HepG2 (cell line): ENCODE measurements at regions not wholly inside any gene's neighbourhood (a gene's known extent, or its start where the extent isn't known, plus 50 kb on each side); places are given as distances from the start of the nearest gene placed in this dataset.

ENCODE experiments used
- ATAC-seq: fragments of 200-7000 bp; cut with Tn5 transposase; 3 replicates; pipeline ENCODE4 v1.9.1; 2020; ENCODE audit warnings: mild to moderate bottlenecking, moderate library complexity
- BruUV-seq: library from RNA; stranded (reverse); fragments of 400-500 nt; replicated peaks from 2 replicates; lab custom pipeline; 2021; lab: Mats Ljungman, UMichigan
- CTCF ChIA-PET: fragments of 300-600 bp; formaldehyde crosslinking; extraction: SDS; loops from one replicate; lab custom pipeline; 2021; ENCODE audit warnings: low total read pairs, inconsistent platforms, low intra/inter-chr PET ratio; lab: Yijun Ruan, JAX
- POLR2A ChIA-PET: fragments of 350-600 bp; sonication (Branson Sonifier 250); formaldehyde crosslinking; loops from one replicate; lab custom pipeline; 2020; ENCODE audit warnings: antibody characterized with exemption, inconsistent platforms; lab: Yijun Ruan, JAX
- DNase-seq: peaks from one replicate; pipeline ENCODE4 v3.0.0-alpha.2; 2015; ENCODE audit warnings: low spot score
- FAIRE-seq: peaks from 3 replicates; lab custom pipeline; 2011; peaks lifted over from hg19 to GRCh38; lab: Jason Lieb, UNC
- H2AFZ ChIP-seq: one replicate; pipeline ENCODE4 v1.6.1; 2011; ENCODE audit warnings: low read length, inconsistent platforms
- H3K27ac ChIP-seq: fragments of 300-600 bp; 3 replicates; pipeline ENCODE4 v1.8.0; 2011; ENCODE audit warnings: mixed run types, mild to moderate bottlenecking, mixed read lengths, low read length, inconsistent platforms; ENCODE audit not compliant: insufficient read depth; ENCODE audit errors: extremely low read length
- H3K27me3 ChIP-seq, 2 experiments: fragments of 200-600 bp in 1 of 2; 2 replicates in 1 of 2; 3 replicates in 1 of 2; pipeline versions ENCODE4 v1.6.0 to v1.8.0; 2011; ENCODE audit warnings: low read length in 2 of 2, mild to moderate bottlenecking in 2 of 2, moderate library complexity in 2 of 2, inconsistent platforms in 1 of 2; ENCODE audit not compliant: insufficient read depth in 2 of 2, control insufficient read depth in 1 of 2
- H3K36me3 ChIP-seq, 2 experiments: fragments of 200-600 bp in 1 of 2; replicated peaks in 1 of 2; 2 replicates in 1 of 2; 3 replicates in 1 of 2; pipeline versions ENCODE4 v1.5.1 to v1.8.0; 2011; ENCODE audit warnings: low read length in 2 of 2, inconsistent platforms in 1 of 2; ENCODE audit not compliant: insufficient read depth in 2 of 2, control insufficient read depth in 1 of 2
- H3K4me1 ChIP-seq: 2 replicates; pipeline ENCODE4 v1.5.1; 2012; ENCODE audit warnings: low read length, inconsistent platforms; ENCODE audit not compliant: insufficient read depth
- H3K4me2 ChIP-seq: 2 replicates; pipeline ENCODE4 v1.6.0; 2011; ENCODE audit warnings: low read depth, low read length, inconsistent platforms
- H3K4me3 ChIP-seq, 3 experiments: fragments of 200-600 bp in 1 of 3; sonication (generic), shearing (Covaris generic) in 1 of 3; replicated peaks in 1 of 3; 2 replicates each; pipeline ENCODE4 v1.5.1; 2011 to 2016; ENCODE audit warnings: low read length in 3 of 3, inconsistent platforms in 2 of 3, low read depth in 2 of 3, mild to moderate bottlenecking in 2 of 3, control low read depth in 1 of 3, mixed read lengths in 1 of 3; ENCODE audit not compliant: insufficient read depth in 1 of 3
- H3K79me2 ChIP-seq: one replicate; pipeline ENCODE4 v1.6.1; 2011; ENCODE audit warnings: low read length, inconsistent platforms; ENCODE audit not compliant: insufficient read depth
- H3K9ac ChIP-seq: 2 replicates; pipeline ENCODE4 v1.6.0; 2011; ENCODE audit warnings: mild to moderate bottlenecking, low read depth, low read length, inconsistent platforms; ENCODE audit not compliant: insufficient read depth
- H3K9me3 ChIP-seq: 2 replicates; pipeline ENCODE4 v1.5.1; 2012; ENCODE audit warnings: mild to moderate bottlenecking, low read length
- H4K20me1 ChIP-seq: 2 replicates; pipeline ENCODE4 v1.6.0; 2011; ENCODE audit warnings: inconsistent platforms, mild to moderate bottlenecking, low read length, moderate library complexity; ENCODE audit not compliant: insufficient read depth
- ATF1 ChIP-seq: IDR thresholded peaks from 2 replicates; pipeline ENCODE4 v1.6.1; 2016; ENCODE audit warnings: mild to moderate bottlenecking, control low read depth
- CAMTA2 ChIP-seq: sonication (generic); formaldehyde crosslinking; IDR thresholded peaks from 2 replicates; pipeline ENCODE4 v1.4.0; 2020; ENCODE audit warnings: mild to moderate bottlenecking, missing genetic modification reagents, borderline replicate concordance
- HNRNPH1 ChIP-seq: fragments of 200-400 bp; formaldehyde crosslinking; optimal IDR thresholded peaks from 2 replicates; pipeline ENCODE3; 2017; ENCODE audit warnings: mild to moderate bottlenecking, low read depth, low read length
- JUNB ChIP-seq: sonication (generic); formaldehyde crosslinking; IDR thresholded peaks from 2 replicates; pipeline ENCODE4 v1.8.0; 2022; ENCODE audit warnings: missing genetic modification reagents, mild to moderate bottlenecking, borderline replicate concordance
- PCBP2 ChIP-seq: fragments of 200-400 bp; formaldehyde crosslinking; optimal IDR thresholded peaks from 2 replicates; pipeline ENCODE3; 2018; ENCODE audit warnings: low read length, low read depth; ENCODE audit not compliant: poor library complexity, severe bottlenecking
- SP5 ChIP-seq: IDR thresholded peaks from 2 replicates; pipeline ENCODE4 v1.6.1; 2016; ENCODE audit warnings: low read depth, borderline replicate concordance
- TEAD2 ChIP-seq: sonication (generic); formaldehyde crosslinking; IDR thresholded peaks from 2 replicates; pipeline ENCODE4 v1.9.0; 2021; ENCODE audit warnings: missing genetic modification reagents
- ZBTB20 ChIP-seq: sonication (generic); formaldehyde crosslinking; IDR thresholded peaks from 2 replicates; pipeline ENCODE4 v1.8.1; 2023; ENCODE audit warnings: missing genetic modification reagents, low read depth, mild to moderate bottlenecking, borderline replicate concordance
- ZFP1 ChIP-seq: IDR thresholded peaks from 2 replicates; pipeline ENCODE4 v1.6.1; 2016
- ZNF260 ChIP-seq: sonication (generic); formaldehyde crosslinking; IDR thresholded peaks from 2 replicates; pipeline ENCODE4 v1.4.0; 2020; ENCODE audit warnings: missing genetic modification reagents, low read depth, mild to moderate bottlenecking, borderline replicate concordance
- ZNF329 ChIP-seq: sonication (generic); formaldehyde crosslinking; IDR thresholded peaks from 2 replicates; pipeline ENCODE4 v1.9.0; 2021; ENCODE audit warnings: low read depth, mild to moderate bottlenecking, missing genetic modification reagents
- ZNF44 ChIP-seq: sonication (generic); formaldehyde crosslinking; IDR thresholded peaks from 2 replicates; pipeline ENCODE4 v1.5.1; 2020; ENCODE audit warnings: mild to moderate bottlenecking, missing genetic modification reagents
- ZSCAN20 ChIP-seq: sonication (generic); formaldehyde crosslinking; IDR thresholded peaks from 2 replicates; pipeline ENCODE4 v1.4.0; 2020; ENCODE audit warnings: missing genetic modification reagents, mild to moderate bottlenecking, borderline replicate concordance
- whole genome bisulfite sequencing: methylation state at CpG from one replicate; pipeline ENCODE4 v1.1.6; 2017; ENCODE audit warnings: low lambda C conversion rate; 5-methylcytosine and 5-hydroxymethylcytosine counted together
- in situ Hi-C: cut with HindIII; loops from 2 replicates; pipeline ENCODE4 v1.10.0; 2017; ENCODE audit warnings: low pct_unique_long_range_greater_than_20kb; ENCODE audit not compliant: extremely low pct_ligation_motif_present
- intact Hi-C: fragments of 100-400 bp; cut with micrococcal nuclease; formaldehyde crosslinking; loops from one replicate; pipeline ENCODE4 v1.10.0; 2022; ENCODE audit not compliant: unreplicated experiment
- TF ChIP-seq, protein P1 (sequence below): sonication (generic); formaldehyde crosslinking; IDR thresholded peaks from 2 replicates; pipeline ENCODE4 v1.5.1; 2020; ENCODE audit warnings: missing genetic modification reagents, mild to moderate bottlenecking, borderline replicate concordance
- TF ChIP-seq, protein P2 (sequence below): sonication (generic); formaldehyde crosslinking; IDR thresholded peaks from 2 replicates; pipeline ENCODE4 v1.4.0; 2020; ENCODE audit warnings: missing genetic modification reagents, mild to moderate bottlenecking, borderline replicate concordance

DNA sequence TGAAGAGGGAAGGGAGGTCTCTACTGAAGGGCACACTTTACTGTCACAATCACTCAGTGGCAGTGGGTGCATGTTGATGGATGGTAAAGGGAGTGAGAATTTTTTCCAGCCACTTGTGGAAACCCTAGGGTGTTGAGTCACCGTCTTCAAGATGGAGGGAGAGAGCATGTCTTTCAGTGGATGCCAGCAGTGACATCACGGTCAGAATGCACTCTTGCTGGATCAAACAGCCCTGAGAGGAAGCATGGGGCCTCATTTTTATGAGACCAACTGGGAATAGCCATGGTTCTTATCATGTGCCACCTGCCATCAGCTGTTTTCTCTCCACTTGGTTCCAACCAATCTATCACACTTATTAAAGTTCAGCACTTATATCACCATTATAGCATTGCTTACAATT is 182.5 kb downstream of the KCNRG start:
- in situ Hi-C loops (no loop called here), intact Hi-C loops (no loop called here)
- H4K20me1 ChIP-seq = peaks cover 9% of the 10 kb centered on the region; the same call in 1 of the 2 replicates
- ATAC-seq = no peak
- no peak overlapping the region for H2AFZ ChIP-seq
- ChIA-PET POLR2A (no interaction called here), CTCF (no interaction called here)
- H3K4me3 ChIP-seq = no peak overlapping the region
- peaks cover 4 to 31% of the 10 kb centered on the region in 2 experiments; a peak in 4 of 5 replicates for H3K36me3 ChIP-seq
- no peak overlapping the region for H3K9ac ChIP-seq
- no peak overlapping the region for H3K4me2 ChIP-seq
- WGBS = 94% methylated on average over 2 of the region's 2 CpGs
- no peak for DNase-seq
- TF ChIP-seq ZBTB20 (CRISPR knock-in tag) (no peak), TEAD2 (CRISPR knock-in tag) (no peak)
- H3K9me3 ChIP-seq = no peaks in the 10 kb centered on the region
- no peak for FAIRE-seq
- no TSS peak for BruUV-seq
- peaks cover 80% of the 10 kb centered on the region for H3K79me2 ChIP-seq
- H3K4me1 ChIP-seq = peaks cover 25% of the 10 kb centered on the region
- no peaks in the 10 kb centered on the region for H3K27me3 ChIP-seq
- no peak overlapping the region for H3K27ac ChIP-seq

DNA sequence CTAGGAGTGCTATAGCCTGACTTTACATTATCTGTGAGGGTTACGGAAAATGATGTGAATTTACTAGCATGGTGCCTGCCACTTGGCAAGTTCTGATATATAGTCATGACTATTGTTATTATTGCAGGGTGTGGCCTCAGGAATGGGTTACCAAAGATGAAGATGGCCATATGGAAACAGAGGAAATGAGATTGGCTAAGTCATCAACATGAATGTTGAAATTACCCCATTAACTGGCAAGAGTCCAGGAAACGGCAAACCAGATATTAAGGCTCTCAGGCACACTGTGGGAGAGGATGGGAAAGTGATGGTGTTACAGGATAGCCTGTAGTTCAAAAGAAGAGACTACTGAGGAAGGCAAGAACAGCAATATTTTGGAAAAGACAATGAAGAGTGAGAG is 183.3 kb downstream of the KCNRG start:
- intact Hi-C loops (no loop called here), in situ Hi-C loops (no loop called here)
- Histone ChIP-seq H3K79me2 (peaks cover 80% of the 10 kb centered on the region), H3K36me3 (peaks cover 2 to 31% of the 10 kb centered on the region in 2 experiments; a peak in 4 of 5 replicates), H3K4me1 (peaks cover 25% of the 10 kb centered on the region), H2AFZ (no peak overlapping the region), H3K27ac (no peak overlapping the region), H3K4me3 (no peak overlapping the region), H3K9me3 (no peaks in the 10 kb centered on the region), H4K20me1 (peaks cover 9% of the 10 kb centered on the region; the same call in 1 of the 2 replicates), H3K4me2 (no peak overlapping the region), H3K9ac (no peak overlapping the region), H3K27me3 (no peaks in the 10 kb centered on the region)
- DNase-seq (no peak), ATAC-seq (no peak), FAIRE-seq (no peak)
- 94% methylated on average over 2 of the region's 2 CpGs for WGBS
- CTCF ChIA-PET = no interaction called here
- POLR2A ChIA-PET = no interaction called here
- no TSS peak for BruUV-seq
- TF ChIP-seq ZSCAN20 (CRISPR knock-in tag) = no peak
- TF ChIP-seq CAMTA2 = no peak
- no peak for TF ChIP-seq ZNF329 (CRISPR knock-in tag)
- no peak for TF ChIP-seq JUNB (CRISPR knock-in tag)
- TF ChIP-seq HNRNPH1 = no peak
- TF ChIP-seq PCBP2 = no peak
- TF ChIP-seq ATF1 (CRISPR knock-in tag) = no peak
- TF ChIP-seq, protein P1, sequence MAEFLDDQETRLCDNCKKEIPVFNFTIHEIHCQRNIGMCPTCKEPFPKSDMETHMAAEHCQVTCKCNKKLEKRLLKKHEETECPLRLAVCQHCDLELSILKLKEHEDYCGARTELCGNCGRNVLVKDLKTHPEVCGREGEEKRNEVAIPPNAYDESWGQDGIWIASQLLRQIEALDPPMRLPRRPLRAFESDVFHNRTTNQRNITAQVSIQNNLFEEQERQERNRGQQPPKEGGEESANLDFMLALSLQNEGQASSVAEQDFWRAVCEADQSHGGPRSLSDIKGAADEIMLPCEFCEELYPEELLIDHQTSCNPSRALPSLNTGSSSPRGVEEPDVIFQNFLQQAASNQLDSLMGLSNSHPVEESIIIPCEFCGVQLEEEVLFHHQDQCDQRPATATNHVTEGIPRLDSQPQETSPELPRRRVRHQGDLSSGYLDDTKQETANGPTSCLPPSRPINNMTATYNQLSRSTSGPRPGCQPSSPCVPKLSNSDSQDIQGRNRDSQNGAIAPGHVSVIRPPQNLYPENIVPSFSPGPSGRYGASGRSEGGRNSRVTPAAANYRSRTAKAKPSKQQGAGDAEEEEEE = no peak
- TF ChIP-seq, protein P2, sequence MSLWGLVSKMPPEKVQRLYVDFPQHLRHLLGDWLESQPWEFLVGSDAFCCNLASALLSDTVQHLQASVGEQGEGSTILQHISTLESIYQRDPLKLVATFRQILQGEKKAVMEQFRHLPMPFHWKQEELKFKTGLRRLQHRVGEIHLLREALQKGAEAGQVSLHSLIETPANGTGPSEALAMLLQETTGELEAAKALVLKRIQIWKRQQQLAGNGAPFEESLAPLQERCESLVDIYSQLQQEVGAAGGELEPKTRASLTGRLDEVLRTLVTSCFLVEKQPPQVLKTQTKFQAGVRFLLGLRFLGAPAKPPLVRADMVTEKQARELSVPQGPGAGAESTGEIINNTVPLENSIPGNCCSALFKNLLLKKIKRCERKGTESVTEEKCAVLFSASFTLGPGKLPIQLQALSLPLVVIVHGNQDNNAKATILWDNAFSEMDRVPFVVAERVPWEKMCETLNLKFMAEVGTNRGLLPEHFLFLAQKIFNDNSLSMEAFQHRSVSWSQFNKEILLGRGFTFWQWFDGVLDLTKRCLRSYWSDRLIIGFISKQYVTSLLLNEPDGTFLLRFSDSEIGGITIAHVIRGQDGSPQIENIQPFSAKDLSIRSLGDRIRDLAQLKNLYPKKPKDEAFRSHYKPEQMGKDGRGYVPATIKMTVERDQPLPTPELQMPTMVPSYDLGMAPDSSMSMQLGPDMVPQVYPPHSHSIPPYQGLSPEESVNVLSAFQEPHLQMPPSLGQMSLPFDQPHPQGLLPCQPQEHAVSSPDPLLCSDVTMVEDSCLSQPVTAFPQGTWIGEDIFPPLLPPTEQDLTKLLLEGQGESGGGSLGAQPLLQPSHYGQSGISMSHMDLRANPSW (CRISPR knock-in tag) = no peak
- TF ChIP-seq ZNF260 (CRISPR knock-in tag) = no peak
- no peak for TF ChIP-seq ZFP1 (CRISPR knock-in tag)
- TF ChIP-seq SP5 (CRISPR knock-in tag) = no peak
- TF ChIP-seq ZNF44 (CRISPR knock-in tag) = no peak
